H4 (cell line): ENCODE measurements at regions not wholly inside any gene's neighbourhood (a gene's known extent, or its start where the extent isn't known, plus 50 kb on each side); places are given as distances from the start of the nearest gene placed in this dataset.

Experiments
- DNase-seq: peaks from one replicate; pipeline ENCODE4 v3.0.0-alpha.2; 2015; ENCODE audit warnings: low spot score

GRCh38 chr7:42445691-42446090, 208.7 kb upstream of the GLI3 start:
- DNase-seq, result peak; percentile 3

- DNase-seq, result no peak
Measured at GRCh38 chr7:42440951-42441350, 203.9 kb upstream of the GLI3 start.

DNA sequence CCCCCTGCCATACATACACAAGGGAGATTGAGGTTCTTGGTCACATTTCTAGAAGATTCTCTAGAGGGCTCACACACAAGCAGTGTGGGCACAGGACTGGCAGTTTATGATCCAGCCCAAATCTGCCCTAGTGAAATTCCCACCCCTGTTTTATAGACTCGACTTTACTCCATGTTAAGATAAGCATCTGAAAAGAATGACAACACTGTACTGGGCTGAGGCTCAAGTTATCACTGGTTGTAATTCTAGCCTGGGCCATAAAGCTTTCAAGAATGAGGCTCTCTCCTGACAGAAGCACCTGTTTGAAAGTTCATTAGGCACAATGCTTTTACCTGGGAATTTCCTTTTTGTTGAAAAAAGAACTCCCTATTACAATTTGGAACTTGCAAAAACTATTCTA, 195.6 kb upstream of the GLI3 start:
- DNase-seq, result no peak

DNA sequence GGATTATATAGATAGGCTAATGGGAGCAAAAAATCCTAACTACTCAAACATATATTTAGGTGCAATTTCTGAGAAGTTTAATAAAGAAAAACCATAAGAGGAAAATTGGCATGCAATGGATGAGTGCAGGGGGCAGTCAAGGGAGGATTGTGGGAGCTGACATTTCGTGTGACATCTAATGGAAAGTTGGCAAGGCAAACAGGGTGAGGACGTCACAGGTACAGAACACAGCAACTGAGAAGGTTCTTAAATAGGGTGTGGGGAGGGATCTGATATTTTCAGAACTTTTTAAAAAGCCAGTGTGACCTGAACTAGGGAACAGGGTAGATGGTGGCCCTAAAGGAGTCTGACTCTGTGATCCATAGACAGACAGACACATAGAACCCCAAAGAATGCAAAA, 194.9 kb upstream of the GLI3 start:
- DNase-seq, result no peak

GRCh38 chr7:42429339-42429738, 192.3 kb upstream of the GLI3 start:
- no peak for DNase-seq

- peak; percentile 68 for DNase-seq
Measured at GRCh38 chr7:42426163-42426562, 189.2 kb upstream of the GLI3 start.

- no peak for DNase-seq
Measured at GRCh38 chr7:42414941-42415505, 178.0 kb upstream of the GLI3 start.

- DNase-seq, result no peak
Measured at GRCh38 chr7:42414028-42414427, 177.0 kb upstream of the GLI3 start.

DNA sequence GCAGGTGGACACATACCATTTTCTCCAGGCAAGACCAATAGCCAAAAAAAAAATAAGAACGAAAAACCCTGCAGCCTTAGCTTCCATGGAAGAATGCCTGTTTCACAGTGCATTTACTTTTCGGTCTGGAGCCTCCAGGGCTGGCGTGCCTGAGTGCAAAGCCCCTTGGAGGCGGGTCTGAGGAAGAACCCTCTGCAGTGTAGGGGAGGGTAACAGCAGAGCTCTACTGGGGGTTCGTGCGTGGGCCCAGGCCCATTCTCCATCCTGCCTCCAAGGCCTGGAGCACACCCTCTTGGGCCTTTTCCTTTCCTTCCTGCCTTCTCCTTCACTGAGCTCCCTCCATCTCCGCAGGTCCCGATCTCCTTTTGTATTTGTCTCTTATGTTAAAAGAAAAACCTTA, 172.3 kb upstream of the GLI3 start:
- no peak for DNase-seq

DNA sequence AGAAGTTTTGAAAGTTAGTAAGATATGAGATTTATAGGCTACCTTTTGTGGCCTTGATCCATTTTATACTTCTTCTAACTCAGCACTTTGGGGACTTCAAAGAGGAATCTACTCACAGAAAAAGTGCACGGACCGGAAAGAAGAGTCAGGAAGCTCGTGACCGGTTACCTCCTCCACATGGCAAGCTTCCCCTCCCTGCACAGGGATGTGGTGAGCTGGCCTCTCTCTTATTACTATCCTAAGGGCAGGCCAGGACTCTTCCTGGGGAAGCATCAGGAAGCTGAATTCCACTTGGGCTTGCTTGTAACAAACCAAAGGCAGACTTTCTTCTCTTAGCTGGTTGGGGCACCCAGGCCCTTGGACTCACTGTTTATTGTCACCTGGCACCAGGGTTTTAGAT, 170.8 kb upstream of the GLI3 start:
- DNase-seq, result no peak

GRCh38 chr7:42407021-42407710, 170.2 kb upstream of the GLI3 start:
- DNase-seq, result no peak

GRCh38 chr7:42406358-42406757, 169.3 kb upstream of the GLI3 start:
- DNase-seq, result no peak

- DNase-seq, result no peak
Measured at GRCh38 chr7:42405782-42406181, 168.8 kb upstream of the GLI3 start.

- DNase-seq, result no peak
Measured at GRCh38 chr7:42403831-42404230, 166.8 kb upstream of the GLI3 start.

DNA sequence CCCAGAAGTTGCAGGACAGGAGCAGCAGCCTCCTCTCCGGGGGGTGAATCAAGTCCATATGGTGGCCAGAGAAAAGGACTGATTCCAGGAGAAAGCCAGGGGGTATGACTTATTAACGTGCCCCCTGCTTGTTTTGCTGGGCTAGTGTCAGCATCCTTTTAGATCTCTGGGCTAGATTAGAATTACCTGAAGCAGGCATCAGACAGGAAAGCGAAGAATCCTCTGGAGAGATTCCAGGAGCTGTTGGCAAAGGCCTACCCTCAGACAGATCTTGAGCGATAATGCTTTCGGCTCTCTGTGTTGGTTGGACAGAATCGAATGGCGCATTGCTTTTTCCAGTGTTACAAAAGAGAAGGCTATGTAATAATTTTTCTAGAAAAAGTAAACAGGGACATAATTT, 164.0 kb upstream of the GLI3 start:
- no peak for DNase-seq

DNA sequence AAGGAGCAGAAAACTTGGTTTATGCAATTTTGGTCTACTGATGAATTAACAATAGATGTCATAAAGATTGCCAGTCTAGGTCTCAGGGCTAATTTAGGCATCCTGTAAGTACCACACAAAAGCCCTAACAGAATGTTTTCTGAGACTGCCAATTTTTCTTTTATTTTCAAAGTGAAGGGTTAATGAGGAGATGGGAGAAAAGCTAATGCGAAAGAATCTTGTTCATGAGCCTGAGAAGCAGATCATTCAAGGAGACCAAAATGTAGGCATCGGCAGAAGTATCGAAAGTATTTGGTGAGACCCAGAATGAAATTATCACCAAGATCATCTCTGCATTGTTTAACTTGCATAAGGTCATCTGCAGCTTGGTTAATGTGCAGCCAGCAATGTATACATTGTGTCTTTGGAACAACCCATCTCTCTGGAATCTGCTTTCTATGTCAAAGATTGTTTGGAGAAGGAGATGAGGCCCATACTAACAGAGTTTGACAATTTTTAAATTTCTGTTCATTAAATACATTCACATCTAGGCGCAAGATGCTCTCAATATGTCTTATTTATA, 163.3 kb upstream of the GLI3 start:
- no peak for DNase-seq

DNA sequence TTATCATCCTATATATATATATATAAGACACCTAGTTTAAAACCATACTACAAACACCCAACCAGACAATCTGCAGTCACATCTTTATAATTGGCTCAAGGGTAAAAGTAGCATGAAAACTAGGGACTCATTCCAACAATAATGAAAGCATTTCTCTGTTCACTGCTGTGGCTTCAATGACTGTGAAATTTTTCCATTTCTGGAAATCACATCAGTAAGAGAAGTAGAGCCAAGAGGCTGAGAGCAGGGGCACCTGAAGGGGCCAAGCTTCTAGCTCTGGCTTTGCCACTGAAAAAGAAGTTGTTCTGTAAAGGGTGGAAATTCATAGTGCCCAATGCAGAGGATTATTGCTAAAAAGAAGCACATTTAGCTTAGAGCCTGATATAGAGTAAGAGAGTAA, 158.6 kb upstream of the GLI3 start:
- no peak for DNase-seq

DNA sequence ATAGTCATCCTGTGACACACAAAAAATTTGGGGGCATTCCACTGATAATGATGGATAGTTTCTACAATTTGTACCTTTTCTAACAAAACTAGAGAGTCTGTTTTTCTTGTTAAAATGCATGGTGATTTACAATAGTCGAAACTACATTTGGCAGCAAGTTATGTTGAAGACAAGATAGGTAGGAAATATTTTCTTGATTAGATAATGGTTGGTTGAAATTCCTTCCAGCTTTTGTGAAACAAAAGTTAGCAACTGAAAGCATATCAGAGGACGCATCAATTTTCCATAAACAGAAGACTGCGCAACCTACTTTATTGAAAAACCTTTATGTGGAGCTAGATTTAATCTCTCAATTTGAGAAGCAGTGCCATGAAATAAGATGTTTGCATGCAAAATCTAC, 155.8 kb upstream of the GLI3 start:
- no peak for DNase-seq

DNA sequence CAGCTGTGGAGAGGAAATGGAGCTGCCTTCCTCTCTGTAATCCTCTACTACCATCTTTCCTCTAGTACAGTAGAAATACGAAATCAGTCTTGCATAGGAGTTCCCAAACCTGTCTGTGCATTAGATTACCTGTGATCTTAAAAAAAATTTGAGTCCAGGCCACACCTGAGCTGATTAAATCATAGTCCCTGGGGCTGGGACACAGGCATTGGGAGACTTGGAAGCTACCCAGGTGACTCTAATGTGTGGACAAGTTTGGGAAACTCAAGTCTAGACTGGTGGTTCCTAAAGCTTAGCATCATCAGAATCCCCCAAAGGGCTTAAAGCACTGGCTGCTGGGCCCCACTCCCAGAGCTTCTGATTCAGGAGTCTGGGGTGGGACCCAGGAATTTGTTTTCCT, 152.7 kb upstream of the GLI3 start:
- DNase-seq, result no peak

DNA sequence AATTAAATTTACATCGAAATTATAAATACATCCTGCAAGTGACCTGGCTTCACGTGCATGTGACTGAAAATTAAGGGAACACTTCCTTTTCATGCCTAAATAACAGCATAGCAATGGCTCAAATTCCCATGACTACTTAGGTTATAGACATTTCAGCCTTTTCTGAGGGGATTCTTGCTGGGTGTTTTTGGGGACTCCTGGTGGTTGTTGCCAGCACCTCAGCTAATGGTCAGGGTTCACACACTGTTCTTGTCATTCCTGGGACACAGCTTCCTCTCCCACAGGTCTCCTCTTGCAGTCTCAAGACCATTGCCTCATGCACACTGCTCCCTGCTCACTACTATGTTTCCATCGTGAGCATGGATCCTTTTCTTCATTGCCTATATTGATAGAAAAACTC, 148.9 kb upstream of the GLI3 start:
- no peak for DNase-seq

DNA sequence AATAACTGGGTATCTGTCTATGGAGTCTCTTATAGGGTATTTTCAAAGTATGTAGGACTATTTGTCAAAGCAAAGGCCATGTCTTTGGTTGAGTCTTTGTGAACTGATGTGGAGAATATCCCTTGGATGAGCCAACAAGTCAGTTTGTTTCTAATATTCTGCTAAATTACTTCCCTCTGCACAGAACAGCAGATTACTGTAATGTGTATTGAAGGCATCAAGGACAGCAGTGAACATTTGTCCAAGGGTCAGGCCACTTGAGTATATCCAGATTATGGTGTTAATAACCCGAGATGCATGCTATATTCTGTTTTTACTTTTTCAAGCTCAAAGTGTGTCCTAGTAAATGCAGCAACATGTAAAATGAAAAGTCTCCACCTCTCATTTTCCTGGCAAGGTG, 144.2 kb upstream of the GLI3 start:
- DNase-seq, result no peak

DNA sequence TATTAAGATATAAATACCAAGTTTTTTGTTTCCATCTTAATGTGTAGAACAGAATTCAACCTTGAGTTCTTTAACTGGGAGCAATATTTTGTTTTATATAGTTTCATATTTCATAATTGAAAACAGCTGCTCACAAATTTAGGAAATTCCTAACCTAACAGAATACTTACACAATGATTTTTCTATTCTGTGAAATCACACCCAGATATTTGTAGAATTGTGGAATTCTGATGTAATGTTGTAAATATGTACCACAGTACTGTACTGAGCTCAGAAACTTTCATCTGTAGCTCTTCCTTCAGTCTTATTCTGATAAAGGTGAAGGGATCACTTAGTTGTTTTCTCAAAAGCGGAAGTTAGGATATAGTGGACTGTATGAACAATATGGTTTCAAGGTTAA, 143.4 kb upstream of the GLI3 start:
- DNase-seq, result no peak

DNA sequence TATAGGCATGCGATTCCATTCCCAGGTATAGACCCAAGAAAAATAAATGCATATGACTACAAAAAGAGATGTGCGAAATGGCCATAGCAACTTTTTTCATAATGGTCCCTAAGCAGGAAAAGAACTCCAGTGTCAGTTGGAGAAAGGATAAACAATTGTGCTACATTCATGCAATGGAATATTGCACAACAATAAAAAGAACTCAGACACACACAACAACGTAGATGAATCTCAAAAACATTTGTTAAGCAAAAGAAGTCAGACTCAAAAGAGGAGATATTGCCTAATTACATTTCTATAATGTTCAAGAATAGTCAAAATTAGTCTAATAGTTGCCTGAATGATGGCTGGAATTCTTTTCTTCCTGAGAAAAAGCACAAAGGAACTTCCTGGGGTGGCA, 141.1 kb upstream of the GLI3 start:
- no peak for DNase-seq

DNA sequence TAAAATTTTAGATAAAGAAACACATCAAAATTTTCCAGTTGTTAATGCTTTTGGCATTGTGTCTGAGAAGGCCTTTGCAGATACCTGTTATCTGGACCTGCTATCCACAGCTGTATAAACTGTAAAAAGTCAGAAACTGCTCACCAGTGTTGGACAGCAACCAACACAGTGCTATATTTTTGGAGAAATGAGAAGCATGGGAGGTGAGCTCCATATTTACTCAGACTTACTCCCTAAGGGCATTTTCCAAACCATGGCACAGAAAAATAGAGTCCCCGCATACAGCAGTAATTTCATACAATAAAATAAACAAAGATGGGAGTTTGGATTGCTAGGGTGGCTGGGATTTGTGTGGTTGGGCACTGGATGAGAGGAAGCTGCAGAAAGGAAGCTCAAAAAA, 136.3 kb upstream of the GLI3 start:
- peak; percentile 18 for DNase-seq
